HAP-1 (cell line): ENCODE measurements at regions not wholly inside any gene's neighbourhood (a gene's known extent, or its start where the extent isn't known, plus 50 kb on each side); places are given as distances from the start of the nearest gene placed in this dataset.
"Not testable (repeated sequence)": the region's sequence is repeated elsewhere in the genome, so short reads cannot be mapped to it uniquely, and the experiment has no call there.

ENCODE experiments used
- DNase-seq, 2 experiments: peaks; one replicate each; pipeline ENCODE4 v3.0.0-alpha.2; 2016 to 2020; ENCODE audit warnings: low spot score in 2 of 2
- H3K27me3 ChIP-seq: fragments of 250-450 bp; sonication (Bioruptor Pico); 2 replicates; pipeline ENCODE4 v1.5.1; 2020; ENCODE audit warnings: low read depth, mild to moderate bottlenecking, moderate library complexity
- H3K36me3 ChIP-seq: fragments of 250-450 bp; sonication (Bioruptor Pico); replicated peaks from 2 replicates; pipeline ENCODE4 v1.5.1; 2020; ENCODE audit warnings: mild to moderate bottlenecking
- H3K4me1 ChIP-seq: fragments of 250-450 bp; sonication (Bioruptor Pico); 2 replicates; pipeline ENCODE4 v1.5.1; 2020; ENCODE audit warnings: mild to moderate bottlenecking
- H3K4me3 ChIP-seq: fragments of 250-450 bp; sonication (Bioruptor Pico); 2 replicates; pipeline ENCODE4 v1.5.1; 2020; ENCODE audit warnings: mild to moderate bottlenecking, moderate library complexity
- H3K9me3 ChIP-seq: fragments of 250-450 bp; sonication (Bioruptor Pico); 2 replicates; pipeline ENCODE4 v1.5.1; 2020; ENCODE audit warnings: mild to moderate bottlenecking, moderate library complexity
- in situ Hi-C: fragments of 300-500 bp; cut with MboI; formaldehyde crosslinking; loops from 3 replicates; pipeline ENCODE4 v1.14.3; 2020; ENCODE audit warnings: low sequenced_read_pairs, inconsistent platforms, mixed read lengths

DNA sequence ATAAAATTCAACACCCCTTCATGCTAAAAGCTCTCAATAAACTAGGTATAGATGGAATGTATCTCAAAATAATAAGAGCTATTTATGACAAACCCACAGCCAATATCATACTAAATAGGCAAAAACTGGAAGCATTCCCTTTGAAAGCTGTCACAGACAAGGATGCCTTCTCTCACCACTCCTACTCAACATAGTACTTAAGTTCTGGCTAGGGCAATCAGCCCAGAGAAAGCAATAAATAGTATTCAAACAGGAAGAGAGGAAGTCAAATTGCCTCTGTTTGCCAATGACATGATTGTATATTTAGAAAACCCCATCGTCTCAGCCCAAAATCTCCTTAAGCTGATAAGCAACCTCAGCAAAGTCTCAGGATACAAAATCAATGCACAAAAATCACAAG is 673.8 kb upstream of the IGFBP3 start:
- H3K4me1 ChIP-seq, H3K27me3 ChIP-seq, DNase-seq, H3K4me3 ChIP-seq, H3K9me3 ChIP-seq, in situ Hi-C loops, H3K36me3 ChIP-seq: not testable (repeated sequence)

DNA sequence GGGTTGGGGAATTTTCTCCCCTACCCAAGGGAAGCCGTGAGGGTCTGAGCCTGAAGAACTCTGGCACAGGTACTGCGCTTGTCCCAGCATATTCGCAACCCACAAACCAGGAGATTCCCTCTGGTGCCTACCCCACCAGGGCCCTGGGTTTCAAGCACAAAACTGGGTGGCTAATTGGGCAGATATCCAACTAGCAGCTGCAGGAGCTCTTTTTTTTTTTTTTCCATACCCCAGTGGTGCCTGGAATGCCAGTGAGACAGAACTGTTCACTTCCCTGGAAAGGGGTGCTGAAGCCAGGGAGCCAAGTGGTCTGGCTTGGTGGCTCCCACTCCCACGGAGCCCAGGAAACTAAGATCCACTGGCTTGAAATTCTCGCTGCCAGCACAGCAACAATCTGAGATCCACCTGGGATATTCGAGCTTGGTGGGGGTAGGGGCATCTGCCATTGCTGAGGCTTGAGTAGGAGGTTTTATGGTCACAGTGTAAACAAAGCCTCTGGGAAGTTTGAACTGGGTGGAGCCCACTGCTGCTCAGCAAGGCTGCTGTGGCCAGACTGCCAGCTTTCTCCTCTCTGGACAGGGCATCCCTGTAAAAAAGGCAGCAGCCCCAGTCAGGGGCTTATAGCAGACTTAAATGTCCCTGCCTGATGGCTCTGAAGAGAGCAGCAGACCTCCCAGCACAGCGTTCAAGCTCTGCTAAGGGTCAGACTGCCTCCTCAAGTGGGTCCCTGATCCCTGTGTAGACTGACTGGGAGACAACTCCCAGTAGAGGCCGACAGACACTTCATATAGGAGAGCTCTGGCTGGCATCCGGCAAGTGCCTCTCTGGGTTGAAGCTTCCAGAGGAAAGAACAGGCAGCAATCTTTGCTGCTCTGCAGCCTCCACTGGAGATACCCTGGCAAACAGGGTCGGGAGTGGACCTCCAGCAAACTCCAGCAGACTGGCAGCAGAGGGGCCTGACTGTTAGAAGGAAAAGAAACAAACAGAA is 670.1 kb upstream of the IGFBP3 start:
- in situ Hi-C loops, H3K4me3 ChIP-seq, DNase-seq, H3K36me3 ChIP-seq, H3K9me3 ChIP-seq, H3K4me1 ChIP-seq, H3K27me3 ChIP-seq: not testable (repeated sequence)

DNA sequence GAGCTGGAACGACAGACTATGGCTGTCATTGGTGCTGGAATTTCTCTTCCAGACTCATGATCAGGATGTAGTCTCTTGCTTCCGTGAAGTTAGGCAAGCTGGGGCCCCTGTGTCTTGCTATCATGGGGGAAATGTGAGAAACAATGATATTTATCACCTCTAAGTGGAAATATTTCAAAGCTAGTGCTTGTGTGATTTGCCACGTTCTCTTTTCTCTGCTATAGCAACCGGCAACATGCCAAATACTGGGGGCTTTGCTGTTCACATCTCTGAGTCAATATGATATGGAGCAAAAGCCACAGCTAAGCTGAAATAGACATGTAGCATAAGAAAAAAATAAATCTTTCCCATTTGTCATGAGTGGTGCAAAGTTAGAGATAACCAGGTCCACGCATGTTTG is 668.2 kb upstream of the IGFBP3 start:
- Histone ChIP-seq H3K36me3 (no peaks in the 10 kb centered on the region), H3K27me3 (no peaks in the 10 kb centered on the region), H3K4me1 (no peaks in the 10 kb centered on the region), H3K9me3 (no peaks in the 10 kb centered on the region), H3K4me3 (no peak overlapping the region)
- no peak for DNase-seq
- in situ Hi-C loops = no loop called here

DNA sequence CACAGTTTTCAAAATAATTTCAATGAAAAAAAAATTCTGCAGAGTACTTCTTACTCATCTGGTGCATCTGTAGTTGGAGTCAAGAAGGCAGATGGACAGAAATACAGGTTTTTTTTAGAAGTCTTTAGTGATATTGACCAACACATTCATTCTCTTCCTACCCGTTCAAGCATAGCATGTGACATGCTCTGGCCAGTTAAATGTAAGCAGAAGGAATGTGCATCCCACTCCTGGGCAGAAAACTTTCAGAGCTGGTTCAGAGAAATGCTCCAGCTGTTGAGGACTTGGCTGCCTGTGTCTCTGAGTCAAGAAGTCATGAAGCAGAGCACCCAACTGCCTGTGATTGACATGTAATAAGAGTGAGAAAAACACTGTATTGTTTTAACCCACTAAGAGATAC is 665.3 kb upstream of the IGFBP3 start:
- Histone ChIP-seq H3K36me3 (no peaks in the 10 kb centered on the region), H3K27me3 (no peaks in the 10 kb centered on the region), H3K9me3 (no peaks in the 10 kb centered on the region), H3K4me1 (no peaks in the 10 kb centered on the region), H3K4me3 (no peak overlapping the region)
- in situ Hi-C loops = no loop called here
- no peak for DNase-seq

DNA sequence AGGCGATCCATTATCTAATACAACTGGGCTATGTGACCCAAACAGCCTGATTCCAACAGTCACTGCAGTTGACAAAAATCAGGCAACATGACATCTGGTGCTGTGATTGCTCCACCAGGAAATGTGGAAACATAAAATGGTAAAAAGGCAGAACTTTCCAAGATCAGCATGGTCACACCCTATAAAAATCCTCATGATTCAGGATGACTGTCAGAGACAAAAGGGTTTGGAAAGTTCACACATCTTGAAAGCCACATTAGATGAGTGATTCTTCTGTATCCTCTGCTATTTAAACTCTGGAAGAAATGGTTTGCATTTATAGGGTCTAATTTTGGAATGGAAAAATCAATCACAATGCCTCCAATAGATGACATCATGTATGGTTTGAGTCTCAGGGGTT is 662.6 kb upstream of the IGFBP3 start:
- H3K4me3 ChIP-seq = no peak overlapping the region
- DNase-seq = no peak
- no peaks in the 10 kb centered on the region for H3K27me3 ChIP-seq
- H3K4me1 ChIP-seq = no peaks in the 10 kb centered on the region
- H3K36me3 ChIP-seq = no peaks in the 10 kb centered on the region
- in situ Hi-C loops = no loop called here
- H3K9me3 ChIP-seq = no peaks in the 10 kb centered on the region

DNA sequence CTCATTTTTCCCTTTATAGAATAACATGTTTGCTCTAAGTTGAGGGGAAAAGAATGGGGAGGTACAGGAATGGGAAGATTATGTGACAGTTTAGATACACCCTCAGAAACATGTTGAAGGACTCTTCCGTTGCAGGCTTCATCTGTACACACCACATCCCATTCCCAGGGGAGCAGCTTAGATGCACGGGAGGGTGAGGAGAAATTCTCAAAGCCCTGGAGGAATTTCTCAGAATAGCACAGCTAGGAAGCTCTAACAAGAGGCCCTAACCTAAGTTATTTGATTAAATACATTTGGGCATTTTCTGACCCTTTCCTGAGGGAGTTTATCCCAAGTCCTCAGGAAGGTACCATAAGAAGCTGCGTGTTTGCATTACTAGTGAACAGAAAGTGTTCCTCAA is 660.2 kb upstream of the IGFBP3 start:
- Histone ChIP-seq H3K36me3 (no peaks in the 10 kb centered on the region), H3K27me3 (no peaks in the 10 kb centered on the region), H3K9me3 (no peaks in the 10 kb centered on the region), H3K4me1 (no peaks in the 10 kb centered on the region), H3K4me3 (no peak overlapping the region)
- no peak for DNase-seq
- in situ Hi-C loops = no loop called here

DNA sequence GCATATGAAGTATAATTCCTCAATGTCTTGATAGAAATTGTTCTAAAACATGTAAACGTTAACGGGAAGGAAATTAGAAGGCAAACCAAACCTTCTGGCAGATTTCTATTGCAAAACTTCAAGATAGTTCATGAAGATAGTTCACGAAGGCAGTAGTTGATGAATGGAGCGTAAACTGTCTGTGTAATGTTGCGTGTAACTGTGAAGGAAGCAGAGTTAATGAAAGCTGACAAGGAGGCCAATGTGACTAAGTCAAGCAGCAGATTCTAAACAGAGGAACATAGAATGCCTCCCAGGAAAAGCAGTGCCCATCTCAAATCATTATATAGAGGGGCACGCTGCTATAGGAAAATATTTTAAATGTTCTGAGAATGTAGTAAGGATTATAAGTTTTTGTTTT is 659.7 kb upstream of the IGFBP3 start:
- Histone ChIP-seq H3K4me1 (no peaks in the 10 kb centered on the region), H3K9me3 (no peaks in the 10 kb centered on the region), H3K4me3 (no peak overlapping the region), H3K27me3 (no peaks in the 10 kb centered on the region), H3K36me3 (no peaks in the 10 kb centered on the region)
- no peak for DNase-seq
- in situ Hi-C loops = no loop called here

DNA sequence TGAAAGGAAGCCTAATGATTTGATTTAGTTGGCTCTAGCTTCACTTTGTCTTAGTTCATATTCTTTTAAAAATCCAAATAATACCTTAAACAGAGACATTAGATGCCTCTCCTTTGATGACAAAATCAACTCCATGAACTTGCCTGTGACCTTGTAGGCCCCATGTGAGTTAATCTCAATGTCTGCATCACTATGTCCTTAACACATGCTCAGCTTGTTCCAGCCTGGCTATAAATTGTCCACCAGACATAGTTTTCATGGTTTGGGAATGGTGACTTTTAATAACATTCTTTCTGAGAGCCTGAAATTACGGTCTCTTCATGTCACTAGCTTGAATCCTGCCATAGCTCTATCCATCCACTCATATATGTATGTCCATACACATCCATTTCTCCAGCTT is 656.3 kb upstream of the IGFBP3 start:
- no peaks in the 10 kb centered on the region for H3K27me3 ChIP-seq
- peaks cover 2% of the 10 kb centered on the region; the same call in 1 of the 2 replicates for H3K9me3 ChIP-seq
- H3K4me1 ChIP-seq = no peaks in the 10 kb centered on the region
- in situ Hi-C loops = no loop called here
- DNase-seq = no peak
- H3K4me3 ChIP-seq = no peak overlapping the region
- H3K36me3 ChIP-seq = no peaks in the 10 kb centered on the region

DNA sequence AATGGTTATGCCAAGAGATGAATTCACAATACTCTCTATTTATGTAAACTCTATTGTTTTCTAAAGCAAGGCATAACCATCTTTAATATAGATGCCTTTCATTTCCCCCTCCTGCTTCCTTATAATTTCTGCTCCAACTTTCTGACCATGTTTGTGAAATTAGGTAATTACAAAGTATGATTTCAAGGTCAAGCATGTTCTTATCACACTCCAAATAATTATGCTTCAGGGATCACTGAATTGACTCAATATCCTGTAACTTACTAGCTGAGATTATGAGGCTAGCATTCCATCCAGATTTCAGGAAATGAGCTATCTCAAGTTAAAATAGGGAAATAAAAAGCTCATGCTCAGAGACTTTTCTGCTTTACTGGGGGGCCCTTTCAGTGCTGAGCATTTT is 655.9 kb upstream of the IGFBP3 start:
- peaks cover 2% of the 10 kb centered on the region; the same call in 1 of the 2 replicates for H3K9me3 ChIP-seq
- H3K27me3 ChIP-seq = no peaks in the 10 kb centered on the region
- no peak overlapping the region for H3K4me3 ChIP-seq
- in situ Hi-C loops = no loop called here
- no peaks in the 10 kb centered on the region for H3K36me3 ChIP-seq
- DNase-seq = no peak
- no peaks in the 10 kb centered on the region for H3K4me1 ChIP-seq

DNA sequence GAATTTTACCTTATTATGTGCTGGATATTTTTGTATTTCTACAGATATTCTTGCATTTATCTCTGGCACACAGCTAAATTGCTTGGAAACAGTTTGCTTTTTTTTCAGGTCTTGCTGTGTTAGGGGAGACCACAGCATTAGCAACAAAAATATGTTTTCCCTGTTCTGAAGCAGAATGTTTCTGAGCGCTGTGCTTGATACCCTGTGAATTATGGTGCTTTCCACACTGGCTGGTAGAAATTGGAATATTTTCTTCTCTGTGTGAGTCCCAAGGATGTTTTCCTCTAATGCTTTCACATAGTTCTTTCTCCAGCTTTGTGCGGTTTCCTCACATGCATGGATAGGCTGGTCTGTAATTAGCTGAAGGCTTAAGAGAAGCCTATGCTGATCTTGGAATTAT is 651.6 kb upstream of the IGFBP3 start:
- no peaks in the 10 kb centered on the region for H3K36me3 ChIP-seq
- H3K4me1 ChIP-seq = no peaks in the 10 kb centered on the region
- H3K27me3 ChIP-seq = no peaks in the 10 kb centered on the region
- H3K9me3 ChIP-seq = peaks cover 2% of the 10 kb centered on the region; the same call in 1 of the 2 replicates
- no peak overlapping the region for H3K4me3 ChIP-seq
- DNase-seq = no peak
- in situ Hi-C loops = no loop called here

DNA sequence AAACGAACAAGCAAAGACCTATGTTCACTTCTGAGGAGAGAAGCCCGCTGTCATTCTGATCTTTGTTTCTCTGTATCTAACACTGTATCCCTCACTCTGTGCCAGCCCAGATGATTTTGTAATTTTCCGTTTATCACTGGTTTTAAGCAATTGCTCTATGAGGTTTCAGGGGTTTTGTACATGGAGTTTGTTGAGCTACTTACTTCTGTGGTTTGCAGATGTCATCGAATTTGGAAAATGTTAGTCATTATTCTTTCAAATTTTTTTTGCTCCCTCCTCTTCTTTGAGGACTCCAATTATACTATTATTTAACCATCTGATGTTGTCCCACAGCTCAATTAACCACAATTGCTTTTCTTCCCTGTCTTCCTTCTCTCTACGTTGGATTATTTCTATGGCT is 650.9 kb upstream of the IGFBP3 start:
- Histone ChIP-seq H3K4me3 (no peak overlapping the region), H3K36me3 (no peaks in the 10 kb centered on the region), H3K9me3 (peaks cover 2% of the 10 kb centered on the region; the same call in 1 of the 2 replicates), H3K4me1 (no peaks in the 10 kb centered on the region), H3K27me3 (no peaks in the 10 kb centered on the region)
- DNase-seq = no peak
- in situ Hi-C loops = no loop called here

DNA sequence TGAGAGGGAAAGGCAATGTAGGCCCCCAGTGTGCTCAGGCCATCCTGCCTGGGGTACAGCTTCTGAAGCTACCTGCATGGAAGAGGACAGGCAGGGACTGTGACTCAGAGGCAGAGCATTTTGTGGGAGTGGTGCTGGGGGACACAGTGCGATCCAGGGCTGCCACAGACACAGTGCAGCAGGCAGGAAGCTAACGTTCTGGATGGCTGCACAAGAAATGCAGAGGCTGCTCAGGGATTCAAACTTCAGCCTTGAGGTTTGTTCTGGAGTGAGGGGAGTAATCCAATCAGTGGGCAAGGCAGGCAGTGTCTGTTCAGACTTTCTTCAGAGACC is 648.0 kb upstream of the IGFBP3 start:
- H3K4me3 ChIP-seq = no peak overlapping the region
- no peaks in the 10 kb centered on the region for H3K4me1 ChIP-seq
- H3K27me3 ChIP-seq = no peaks in the 10 kb centered on the region
- H3K9me3 ChIP-seq = no peaks in the 10 kb centered on the region
- no peak for DNase-seq
- no peaks in the 10 kb centered on the region for H3K36me3 ChIP-seq
- in situ Hi-C loops = no loop called here

DNA sequence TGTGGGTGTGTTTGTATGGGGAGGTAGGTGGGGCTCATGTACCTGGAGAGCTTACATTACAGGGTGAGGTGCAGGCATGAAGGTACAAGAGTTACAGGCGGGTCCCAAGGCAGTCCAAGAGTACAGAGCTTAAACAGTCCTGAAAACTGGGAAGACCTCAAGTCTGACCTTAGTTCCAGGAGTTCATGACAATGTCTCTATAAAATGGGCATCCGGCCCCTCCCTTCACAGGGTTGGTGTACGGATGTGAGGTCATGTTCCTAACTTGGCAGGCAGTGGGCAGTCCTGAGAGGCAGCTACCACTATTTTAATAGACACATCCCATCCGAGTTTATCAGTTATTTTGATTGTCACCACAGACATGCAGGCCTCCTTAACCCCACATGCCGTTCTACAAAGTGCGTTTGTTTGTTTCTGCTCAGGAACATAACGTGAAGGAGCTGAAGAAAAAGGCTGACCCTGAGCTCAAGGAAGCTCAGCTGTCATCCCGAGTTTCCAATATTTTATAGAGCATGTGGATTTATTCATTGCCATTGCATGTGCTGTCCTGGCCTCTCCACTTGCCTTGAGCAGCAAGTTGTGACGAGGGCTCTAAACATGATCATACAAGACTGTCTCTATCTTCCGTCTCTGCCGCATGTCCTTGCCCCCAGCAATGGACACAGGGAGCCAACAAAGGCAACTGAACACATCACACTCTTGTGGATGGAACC is 647.5 kb upstream of the IGFBP3 start:
- no peaks in the 10 kb centered on the region for H3K27me3 ChIP-seq
- DNase-seq = no peak
- in situ Hi-C loops = no loop called here
- H3K36me3 ChIP-seq = no peaks in the 10 kb centered on the region
- no peak overlapping the region for H3K4me3 ChIP-seq
- no peaks in the 10 kb centered on the region for H3K4me1 ChIP-seq
- no peaks in the 10 kb centered on the region for H3K9me3 ChIP-seq

DNA sequence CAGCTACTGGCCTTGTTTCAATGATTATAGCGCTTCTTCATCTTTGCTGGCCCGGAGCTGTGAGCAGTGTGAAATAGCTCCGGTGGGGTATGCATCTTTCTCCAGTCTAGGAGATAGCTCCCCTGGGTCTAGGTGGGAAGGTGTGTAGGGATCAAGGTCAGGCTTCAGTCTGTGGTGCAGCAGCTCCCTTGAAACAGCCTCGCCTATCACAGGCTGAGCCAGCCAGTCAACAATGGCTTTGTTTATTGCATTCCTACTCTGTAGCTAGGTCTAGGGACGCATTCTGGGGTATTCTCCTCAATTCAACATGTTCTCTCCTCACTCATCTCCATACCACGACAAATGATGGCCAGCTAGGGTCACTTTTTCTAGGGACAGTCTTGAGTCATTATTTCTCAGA is 646.8 kb upstream of the IGFBP3 start:
- DNase-seq = no peak
- H3K4me3 ChIP-seq = no peak overlapping the region

More for the DNA sequence above, 646.8 kb upstream of the IGFBP3 start:
- Histone ChIP-seq H3K4me1 (no peaks in the 10 kb centered on the region), H3K27me3 (no peaks in the 10 kb centered on the region), H3K9me3 (no peaks in the 10 kb centered on the region), H3K36me3 (no peaks in the 10 kb centered on the region)
- in situ Hi-C loops = no loop called here
